ENCODE measurements at regions not wholly inside any gene's neighbourhood (a gene's known extent, or its start where the extent isn't known, plus 50 kb on each side); places are given as distances from the start of the nearest gene placed in this dataset.

- intact Hi-C loops (cut with micrococcal nuclease; ENCODE audit: unreplicated experiment), result no loop called here
- ATAC-seq (no peak), DNase-seq (ENCODE audit: low read depth, low spot score) (no peak)
- H3K27me3 ChIP-seq (ENCODE audit: control insufficient read depth, insufficient read depth, low read length), result peaks cover 4% of the 10 kb centered on the region; the same call in 1 of the 2 replicates
- no peaks in the 10 kb centered on the region for H3K9me3 ChIP-seq (ENCODE audit: control insufficient read depth, insufficient read depth, low read depth, low read length)
- BruUV-seq (replicated peaks), result no TSS peak
- POLR2A ChIA-PET, result no interaction called here
- TF ChIP-seq SIN3A (IDR thresholded peaks at IDR 0.05; ENCODE audit: borderline replicate concordance, insufficient read depth, low read depth, low read length) (no peak), CTCF (IDR thresholded peaks at IDR 0.05) (no peak), REST (IDR thresholded peaks at IDR 0.05; ENCODE audit: insufficient read depth in 1 of 2, low read depth in 2 of 2, low read length in 1 of 2) (no peak), TCF7L2 (IDR thresholded peaks at IDR 0.05; ENCODE audit: low read depth, low read length) (no peak), POLR2AphosphoS5 (IDR thresholded peaks at IDR 0.05; ENCODE audit: low read depth, low read length) (no peak)
- in situ Hi-C loops (cut with HindIII; ENCODE audit: low pct_unique_long_range_greater_than_20kb, low sequenced_read_pairs), result no loop called here
- H3K4me1 ChIP-seq (ENCODE audit: control insufficient read depth, insufficient read depth, low read length), result no peaks in the 10 kb centered on the region
- no peak overlapping the region for H3K4me3 ChIP-seq (ENCODE audit: low read depth in 2 of 2, low read length in 2 of 2)
- no peaks in the 10 kb centered on the region for H3K36me3 ChIP-seq (ENCODE audit: control insufficient read depth, insufficient read depth, low read length)
- no peak overlapping the region for H3K27ac ChIP-seq (ENCODE audit: low read length)
- CTCF ChIA-PET, result no interaction called here
These were observed 53.4 kb upstream of the ATP2B2 start for GRCh38 chr3:10558736-10559135.

GRCh38 chr3:10560060-10560861 is 54.9 kb upstream of the ATP2B2 start:
- ChIA-PET POLR2A (no interaction called here), CTCF (no interaction called here)
- H3K27me3 ChIP-seq (ENCODE audit: control insufficient read depth, insufficient read depth, low read length), result peaks cover 4% of the 10 kb centered on the region; the same call in 1 of the 2 replicates
- no TSS peak for BruUV-seq (replicated peaks)
- no peak overlapping the region for H3K27ac ChIP-seq (ENCODE audit: low read length)
- TF ChIP-seq REST (IDR thresholded peaks at IDR 0.05; ENCODE audit: insufficient read depth in 1 of 2, low read depth in 2 of 2, low read length in 1 of 2), result no peak
- no peak for TF ChIP-seq POLR2AphosphoS5 (IDR thresholded peaks at IDR 0.05; ENCODE audit: low read depth, low read length)
- TF ChIP-seq TCF7L2 (IDR thresholded peaks at IDR 0.05; ENCODE audit: low read depth, low read length), result no peak
- TF ChIP-seq SIN3A (IDR thresholded peaks at IDR 0.05; ENCODE audit: borderline replicate concordance, insufficient read depth, low read depth, low read length), result no peak
- no peak for TF ChIP-seq CTCF (IDR thresholded peaks at IDR 0.05)
- H3K4me1 ChIP-seq (ENCODE audit: control insufficient read depth, insufficient read depth, low read length), result no peaks in the 10 kb centered on the region
- no peaks in the 10 kb centered on the region for H3K36me3 ChIP-seq (ENCODE audit: control insufficient read depth, insufficient read depth, low read length)
- DNase-seq (ENCODE audit: low read depth, low spot score) (no peak), ATAC-seq (no peak)
- intact Hi-C loops (cut with micrococcal nuclease; ENCODE audit: unreplicated experiment), result no loop called here
- H3K9me3 ChIP-seq (ENCODE audit: control insufficient read depth, insufficient read depth, low read depth, low read length), result no peaks in the 10 kb centered on the region
- H3K4me3 ChIP-seq (ENCODE audit: low read depth in 2 of 2, low read length in 2 of 2), result no peak overlapping the region
- in situ Hi-C loops (cut with HindIII; ENCODE audit: low pct_unique_long_range_greater_than_20kb, low sequenced_read_pairs), result no loop called here
